Fibroblast of lung (primary cell): ENCODE measurements at regions not wholly inside any gene's neighbourhood (a gene's known extent, or its start where the extent isn't known, plus 50 kb on each side); places are given as distances from the start of the nearest gene placed in this dataset.

ENCODE experiments used
- CTCF ChIP-seq, 2 donors: IDR thresholded peaks in 1 of 2; conservative IDR thresholded peaks in 1 of 2; 1 replicate in 1 of 2; 2 replicates in 1 of 2; pipeline ENCODE4 v1.5.1; 2011 to 2012; ENCODE audit warnings: low read length in 2 of 2, control low read depth in 1 of 2, inconsistent platforms in 1 of 2, low read depth in 1 of 2, mild to moderate bottlenecking in 1 of 2
- EZH2 ChIP-seq: IDR thresholded peaks from 2 replicates; pipeline ENCODE4 v1.5.1; 2012; ENCODE audit warnings: low read length, control low read depth, mild to moderate bottlenecking; ENCODE audit errors: missing control alignments

DNA sequence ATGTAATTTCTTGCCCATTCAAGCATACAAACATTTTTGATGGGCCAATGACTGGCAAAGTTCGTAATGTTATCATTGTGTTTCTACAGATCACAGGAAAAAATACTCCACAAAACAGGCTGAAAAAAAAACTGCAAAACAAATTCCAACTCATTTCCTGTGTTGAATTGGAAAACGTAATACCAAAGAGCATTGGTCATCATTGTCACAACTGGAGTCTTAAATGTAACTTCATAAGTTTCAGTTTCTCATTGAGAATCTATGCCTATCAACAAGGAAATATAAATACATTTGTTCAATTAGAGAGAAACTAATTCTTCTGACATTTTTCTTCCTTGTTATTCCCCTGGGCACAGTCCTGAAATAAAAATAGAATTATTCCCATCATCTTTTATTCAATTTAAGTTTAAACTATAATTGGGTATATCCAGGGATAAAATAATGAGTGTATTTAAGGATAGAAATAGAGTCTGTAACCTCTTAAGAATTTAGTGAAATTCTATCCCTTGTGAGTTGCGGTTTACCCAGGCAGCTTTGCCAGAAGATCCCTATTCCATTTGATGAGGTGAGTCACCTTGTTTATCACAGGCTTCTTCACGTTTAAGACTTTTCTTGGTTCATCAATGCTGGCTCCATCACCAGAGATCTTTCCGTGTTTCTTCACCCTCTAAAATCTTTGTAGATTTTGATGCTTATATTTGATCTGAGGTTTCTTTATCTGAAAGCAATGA, 112.7 kb upstream of the ITGA1 start:
- TF ChIP-seq CTCF (conservative IDR thresholded peaks at IDR 0.05 in 1 of 2, IDR thresholded peaks at IDR 0.05 in 1 of 2; ENCODE audit: low read depth in 1 of 2, low read length in 2 of 2): no peak
- TF ChIP-seq EZH2: no peak
